Stomach (tissue), 8 donors: ENCODE measurements at regions not wholly inside any gene's neighbourhood (a gene's known extent, or its start where the extent isn't known, plus 50 kb on each side); places are given as distances from the start of the nearest gene placed in this dataset.

Source experiments
- DNase-seq, 2 donors: peaks; one replicate each; pipeline versions ENCODE4 v3.0.0 to v3.0.0-alpha.2; 2013 to 2019
- H3K27ac ChIP-seq, 5 donors: fragments of 200-600 bp in 4 of 5; sonication (generic) in 4 of 5; one replicate each; pipeline ENCODE4 v1.5.1; 2013 to 2019; ENCODE audit warnings: mild to moderate bottlenecking in 1 of 5, moderate library complexity in 1 of 5
- H3K27me3 ChIP-seq, 3 donors: fragments of 200-600 bp; sonication (generic); one replicate each; pipeline ENCODE4 v1.5.1; 2017 to 2019; ENCODE audit warnings: mixed run types in 1 of 3
- H3K36me3 ChIP-seq, 4 donors: fragments of 200-600 bp; sonication (generic); 1 replicate in 3 of 4; 2 replicates in 1 of 4; pipeline ENCODE4 v1.5.1; 2016 to 2019
- H3K4me1 ChIP-seq, 4 donors: fragments of 200-600 bp; sonication (generic); one replicate each; pipeline ENCODE4 v1.5.1; 2016 to 2019
- H3K4me3 ChIP-seq, 4 donors: fragments of 200-600 bp; sonication (generic) in 3 of 4; one replicate each; pipeline ENCODE4 v1.5.1; 2016 to 2019; ENCODE audit warnings: mild to moderate bottlenecking in 1 of 4
- H3K9me3 ChIP-seq, 4 donors: fragments of 200-600 bp; sonication (generic); one replicate each; pipeline ENCODE4 v1.5.1; 2016 to 2019
- CTCF ChIP-seq, 7 experiments: fragments of 450-650 bp in 4 of 7; fragments of 200-600 bp in 3 of 7; sonication (generic) in 3 of 7; IDR thresholded peaks; one replicate each; pipeline ENCODE4 v1.5.1; 2016 to 2019; ENCODE audit warnings: antibody characterized with exemption in 7 of 7, control low read depth in 2 of 7, mild to moderate bottlenecking in 1 of 7
- EP300 ChIP-seq: sonication (generic); formaldehyde crosslinking; IDR thresholded peaks from one replicate; pipeline ENCODE4 v1.6.1; 2017; ENCODE audit warnings: antibody characterized with exemption
- POLR2A ChIP-seq, 4 donors: fragments of 450-650 bp; IDR thresholded peaks; one replicate each; pipeline ENCODE4 v1.6.1; 2016; ENCODE audit warnings: antibody characterized with exemption in 4 of 4, control low read depth in 2 of 4, mild to moderate bottlenecking in 1 of 4, moderate library complexity in 1 of 4
- POLR2AphosphoS5 ChIP-seq, 3 donors: sonication (generic); formaldehyde crosslinking; IDR thresholded peaks; one replicate each; pipeline ENCODE4 v1.6.1; 2016; ENCODE audit warnings: antibody characterized with exemption in 3 of 3
- WGBS, 5 donors: extraction: QIAGEN DNeasy Blood & Tissue Kit in 3 of 5; methylation state at CpG; one replicate each; pipeline versions ENCODE4 v1.1.5 to v1.1.7; 2013 to 2018; 5-methylcytosine and 5-hydroxymethylcytosine counted together
- intact Hi-C: fragments of 100-400 bp; cut with DNase I; formaldehyde crosslinking; loops from one replicate; pipeline ENCODE4 v1.15.1; 2023; ENCODE audit warnings: low total_unique reads
- donor health status: healthy with polysubstance abuse.
- donor health status: Bipolar disorder and iron deficiency.
- donor health status: healthy.

DNA sequence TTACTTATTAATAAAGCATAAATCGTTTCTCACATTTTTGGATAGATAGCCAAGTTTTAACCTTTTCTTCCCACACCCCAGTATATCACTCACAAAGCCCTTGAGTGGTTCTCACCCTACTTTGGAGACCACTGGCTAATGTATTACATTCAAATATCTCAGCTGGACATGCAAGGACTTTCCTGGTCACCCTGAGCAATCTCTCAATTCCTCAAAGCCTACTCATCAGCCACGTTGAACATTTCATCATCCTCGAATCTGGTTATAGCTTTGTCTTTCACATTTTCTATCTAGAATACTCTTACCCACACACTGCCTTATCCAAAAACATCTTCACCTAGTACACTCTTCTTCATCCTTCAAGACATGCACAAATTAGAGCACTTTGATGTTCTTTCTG, 71.1 kb upstream of the MAPRE2 start:
- no peak overlapping the region for H3K27ac ChIP-seq
- no peak overlapping the region for H3K4me3 ChIP-seq
- H3K36me3 ChIP-seq: no peaks in the 10 kb centered on the region
- TF ChIP-seq POLR2AphosphoS5 (IDR thresholded peaks at IDR 0.05) (no peak), CTCF (IDR thresholded peaks at IDR 0.05) (no peak), POLR2A (IDR thresholded peaks at IDR 0.05) (no peak), EP300 (no peak)
- no peak for DNase-seq
- no peaks in the 10 kb centered on the region for H3K4me1 ChIP-seq
- no peaks in the 10 kb centered on the region for H3K27me3 ChIP-seq
- intact Hi-C loops: no loop called here
- WGBS, 5 donors: 65 to 71% (median 69%) methylated on average over 3 of the region's 3 CpGs
- no peaks in the 10 kb centered on the region for H3K9me3 ChIP-seq

GRCh38 chr18:34971313-34971712, 69.9 kb upstream of the MAPRE2 start:
- H3K4me1 ChIP-seq: peaks cover 0 to 7% (median 4%) of the 10 kb centered on the region in 4 donors
- WGBS, 5 donors: 69 to 84% (median 79%) methylated on average over 1 of the region's 1 CpG
- TF ChIP-seq CTCF (IDR thresholded peaks at IDR 0.05): no peak
- no peak for TF ChIP-seq POLR2AphosphoS5 (IDR thresholded peaks at IDR 0.05)
- TF ChIP-seq POLR2A (IDR thresholded peaks at IDR 0.05): no peak
- TF ChIP-seq EP300: no peak
- no peak for DNase-seq
- H3K27me3 ChIP-seq: no peaks in the 10 kb centered on the region
- H3K27ac ChIP-seq: no peak overlapping the region
- H3K36me3 ChIP-seq: no peaks in the 10 kb centered on the region
- H3K4me3 ChIP-seq: no peak overlapping the region
- intact Hi-C loops: no loop called here
- H3K9me3 ChIP-seq: no peaks in the 10 kb centered on the region

GRCh38 chr18:34972765-34973414, 68.3 kb upstream of the MAPRE2 start:
- H3K4me1 ChIP-seq: peaks cover 0 to 16% (median 14%) of the 10 kb centered on the region in 4 donors
- no peak for TF ChIP-seq CTCF (IDR thresholded peaks at IDR 0.05)
- no peak for TF ChIP-seq POLR2AphosphoS5 (IDR thresholded peaks at IDR 0.05)
- TF ChIP-seq POLR2A (IDR thresholded peaks at IDR 0.05): no peak
- TF ChIP-seq EP300: no peak
- H3K36me3 ChIP-seq: no peaks in the 10 kb centered on the region
- no peak for DNase-seq
- 77 to 91% (median 84%) methylated on average over 2 of the region's 2 CpGs for WGBS, 5 donors
- intact Hi-C loops: no loop called here
- H3K9me3 ChIP-seq: no peaks in the 10 kb centered on the region
- no peak overlapping the region for H3K4me3 ChIP-seq
- peaks cover 0 to 4% (median 0%) of the 10 kb centered on the region in 3 donors for H3K27me3 ChIP-seq
- no peak overlapping the region for H3K27ac ChIP-seq

DNA sequence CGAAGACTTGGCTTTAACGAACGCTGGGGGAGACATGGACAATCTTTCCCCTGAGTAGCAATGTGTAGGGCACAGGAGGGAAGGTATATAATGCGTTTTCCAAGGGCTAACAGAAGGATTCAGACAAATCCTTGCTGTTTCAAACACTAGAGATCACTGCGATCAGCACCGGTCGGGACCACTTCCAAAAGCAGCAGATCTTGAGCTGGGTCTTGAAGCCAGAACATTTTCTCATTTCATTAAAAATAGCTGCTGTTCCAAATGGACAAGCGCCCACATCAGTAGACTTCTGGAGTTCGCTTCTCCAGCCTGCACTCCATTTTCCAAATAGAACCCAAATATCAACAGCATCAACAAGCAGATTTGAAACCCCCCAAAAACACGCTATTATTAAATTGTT, 65.1 kb upstream of the MAPRE2 start:
- Histone ChIP-seq H3K27ac (peak overlapping the region in 4 of 5 donors; percentile 85 to 93 (median 86)), H3K36me3 (no peaks in the 10 kb centered on the region), H3K27me3 (peaks cover 0 to 4% (median 0%) of the 10 kb centered on the region in 3 donors), H3K9me3 (no peaks in the 10 kb centered on the region), H3K4me1 (peaks cover 0 to 40% (median 28%) of the 10 kb centered on the region in 4 donors), H3K4me3 (peak overlapping the region; percentile 59 to 92 (median 80))
- peak in 1 of 2 donors; percentile 29 for DNase-seq
- TF ChIP-seq POLR2AphosphoS5 (IDR thresholded peaks at IDR 0.05) (no peak), POLR2A (IDR thresholded peaks at IDR 0.05) (no peak), EP300 (no peak), CTCF (IDR thresholded peaks at IDR 0.05) (no peak)
- 20 to 32% (median 23%) methylated on average over 7 to 10 of the region's 10 CpGs for WGBS, 5 donors
- intact Hi-C loops: no loop called here
